NOMO-1 treated with dmso at 0.1 percent for 144 hours (cell line): ENCODE measurements at regions not wholly inside any gene's neighbourhood (a gene's known extent, or its start where the extent isn't known, plus 50 kb on each side); places are given as distances from the start of the nearest gene placed in this dataset.
"Not testable (repeated sequence)": the region's sequence is repeated elsewhere in the genome, so short reads cannot be mapped to it uniquely, and the experiment has no call there.

Experiments
- DNase-seq: peaks from one replicate; lab custom pipeline; 2025; ENCODE audit not compliant: unreplicated experiment; lab: John Stamatoyannopoulos, UW

DNA sequence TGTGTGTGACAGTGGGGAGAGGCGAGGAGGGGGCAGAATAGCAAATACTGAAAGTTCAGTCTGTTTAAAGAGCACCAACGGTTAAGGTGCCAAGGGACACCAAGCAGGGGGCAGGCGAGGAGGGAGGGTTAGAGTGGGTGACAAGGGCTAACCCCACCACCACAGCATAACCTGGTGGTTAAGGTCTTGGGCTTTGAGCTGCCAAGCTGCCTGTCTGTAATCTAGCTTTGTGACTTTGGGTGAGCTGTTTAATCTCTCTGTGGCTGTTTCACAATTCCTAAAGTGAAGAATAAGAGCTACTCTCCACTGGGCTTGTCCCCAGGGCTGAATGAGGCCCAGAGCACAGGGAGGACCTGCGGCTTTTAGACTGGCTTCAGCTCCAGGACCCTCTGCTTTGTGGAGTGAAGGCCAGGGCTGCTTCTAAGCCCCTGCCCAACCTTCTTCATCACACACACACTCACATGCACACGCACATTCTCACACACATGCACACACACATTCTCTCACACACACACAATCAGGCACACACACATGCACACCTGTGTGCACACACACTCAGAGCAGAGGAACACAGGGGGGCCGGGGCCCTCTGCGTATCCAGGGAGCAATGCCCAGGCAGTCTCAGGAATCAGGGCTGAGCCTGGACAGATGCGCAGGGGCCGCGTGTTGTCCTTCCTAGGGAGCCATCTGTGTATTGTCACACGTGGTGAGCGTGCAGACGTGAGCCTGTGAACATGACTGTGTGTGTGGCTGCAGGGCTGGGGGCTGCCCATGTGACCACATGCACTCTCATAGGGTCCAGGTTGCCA is 101.6 kb upstream of the TARDBP start:
- no peak for DNase-seq

DNA sequence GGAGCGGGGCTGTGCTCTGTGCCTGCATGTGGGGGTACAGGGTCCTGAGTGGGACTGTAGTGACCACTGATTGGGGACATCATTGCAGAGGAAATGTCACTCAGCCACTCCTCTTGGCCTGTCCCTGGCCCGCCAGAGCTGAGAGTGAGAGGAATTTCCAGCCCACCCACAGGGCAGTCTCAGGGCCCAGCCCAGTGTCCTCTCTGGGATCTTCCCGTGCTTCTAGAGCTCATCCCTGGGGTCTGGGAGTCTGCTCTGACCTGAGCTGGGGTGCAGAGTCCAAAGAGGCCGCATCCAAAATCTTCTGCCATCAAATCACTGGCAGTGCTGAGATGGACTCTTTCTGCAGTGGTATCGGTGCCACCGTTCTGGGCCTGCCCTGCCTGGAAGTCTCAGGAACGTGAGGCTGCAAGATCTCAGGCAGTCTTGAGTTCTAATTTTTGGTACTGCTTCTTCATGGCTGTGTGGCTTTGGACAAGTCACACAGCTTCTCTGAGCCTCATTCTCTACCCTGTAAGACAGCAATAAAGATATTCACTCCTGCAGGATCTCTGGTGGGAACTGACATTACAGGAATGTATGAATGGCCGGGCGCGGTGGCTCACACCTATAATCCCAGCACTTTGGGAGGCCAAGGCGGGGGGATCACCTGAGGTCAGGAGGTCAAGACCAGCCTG is 100.8 kb upstream of the TARDBP start:
- no peak for DNase-seq

DNA sequence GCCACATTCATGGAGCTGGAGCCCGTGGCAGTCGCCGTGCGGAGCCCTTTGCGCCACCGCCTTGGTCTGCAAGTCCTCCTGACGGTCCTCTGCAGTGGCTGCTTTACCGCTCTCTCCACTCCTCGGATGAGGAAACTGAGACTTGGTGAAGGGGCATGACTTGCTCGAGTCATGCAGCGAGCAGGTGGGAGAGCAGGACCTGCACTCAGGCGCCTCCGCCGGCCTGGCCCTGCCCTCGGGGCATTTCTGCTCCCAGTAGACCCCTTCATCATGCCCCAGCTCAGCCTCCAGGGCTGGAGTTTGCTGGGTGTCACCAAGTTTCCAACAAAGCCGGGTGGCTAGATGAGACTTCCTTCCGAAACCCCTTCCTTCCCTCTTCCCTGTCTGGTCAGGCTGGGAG is 100.0 kb upstream of the TARDBP start:
- no peak for DNase-seq

DNA sequence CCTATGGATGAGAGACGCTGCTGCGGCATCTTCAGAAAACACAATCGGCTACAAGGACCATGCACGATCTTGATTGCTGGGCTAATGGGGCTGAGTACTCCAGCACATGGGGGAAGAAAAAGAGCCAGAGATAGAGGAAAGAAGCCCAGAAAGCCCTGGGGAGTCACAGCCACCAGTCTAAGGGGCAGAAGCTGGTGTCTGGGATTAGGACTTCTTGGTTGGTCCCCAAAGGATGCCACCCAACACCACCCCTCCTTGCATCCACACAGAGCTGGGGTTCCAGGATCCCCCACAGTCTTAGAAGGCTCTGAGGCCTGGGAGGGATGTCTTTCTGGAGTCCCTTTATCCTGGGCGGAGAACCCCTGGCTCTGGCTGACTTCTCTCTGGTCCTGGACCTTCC is 98.4 kb upstream of the TARDBP start:
- no peak for DNase-seq

DNA sequence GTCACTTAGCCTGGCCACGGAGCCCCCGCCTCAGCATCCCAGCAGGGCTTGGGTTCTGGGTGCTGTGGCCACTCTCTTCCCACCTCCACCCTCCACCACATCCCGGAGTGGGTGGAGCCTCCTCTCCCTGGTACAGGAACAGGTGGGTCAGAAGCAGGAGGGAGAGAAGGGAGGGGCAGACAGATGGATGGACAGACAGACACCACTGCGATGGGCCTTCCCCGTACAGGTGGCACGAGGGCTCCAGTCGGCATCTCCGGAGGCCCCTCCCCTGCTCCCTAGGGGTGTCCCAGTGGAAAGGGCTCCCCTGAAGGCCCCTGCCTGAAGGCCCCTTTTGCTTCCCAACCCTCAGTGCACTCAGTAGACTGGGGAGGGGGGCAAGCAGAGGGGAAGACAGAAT is 96.9 kb upstream of the TARDBP start:
- DNase-seq = no peak

DNA sequence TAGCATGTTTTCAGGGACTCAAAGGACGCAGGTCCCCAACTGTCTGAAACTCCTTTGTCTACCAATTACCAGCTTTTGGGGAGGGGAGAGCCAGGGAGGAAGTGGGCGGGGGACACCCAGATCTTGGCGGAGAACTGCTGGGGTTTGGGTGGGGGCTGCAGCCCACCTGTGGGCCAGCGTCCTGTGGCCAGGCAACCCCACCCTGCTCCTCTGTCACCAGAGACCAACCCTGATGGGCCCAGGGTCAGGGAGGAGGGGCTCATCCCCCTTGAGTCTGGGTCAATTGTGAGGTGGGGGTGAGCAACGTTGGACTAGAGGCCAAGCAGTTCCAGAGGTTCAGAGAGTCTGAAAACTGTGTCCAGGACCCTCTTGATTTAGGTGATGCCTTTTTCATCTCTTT is 96.1 kb upstream of the TARDBP start:
- DNase-seq = no peak

DNA sequence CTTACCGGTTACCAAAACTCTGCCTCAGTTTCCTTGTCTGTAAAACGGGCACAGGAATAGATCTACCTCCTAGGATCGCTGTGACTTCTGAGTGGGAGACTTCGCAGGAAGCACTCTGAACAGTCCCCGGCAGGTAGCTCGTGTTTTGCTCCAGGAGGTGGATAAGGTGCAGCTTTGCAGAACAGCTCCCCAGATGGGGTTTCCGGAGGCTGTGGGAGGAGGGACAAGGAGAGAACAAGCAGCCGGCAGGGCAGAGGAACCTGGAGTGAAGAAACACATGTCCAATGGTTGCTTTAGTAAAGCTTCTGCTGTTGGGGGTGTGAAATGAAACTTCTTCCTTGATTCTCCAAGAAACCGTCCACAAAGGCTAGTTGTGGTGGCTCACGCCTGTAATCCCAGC is 95.5 kb upstream of the TARDBP start:
- DNase-seq = no peak

DNA sequence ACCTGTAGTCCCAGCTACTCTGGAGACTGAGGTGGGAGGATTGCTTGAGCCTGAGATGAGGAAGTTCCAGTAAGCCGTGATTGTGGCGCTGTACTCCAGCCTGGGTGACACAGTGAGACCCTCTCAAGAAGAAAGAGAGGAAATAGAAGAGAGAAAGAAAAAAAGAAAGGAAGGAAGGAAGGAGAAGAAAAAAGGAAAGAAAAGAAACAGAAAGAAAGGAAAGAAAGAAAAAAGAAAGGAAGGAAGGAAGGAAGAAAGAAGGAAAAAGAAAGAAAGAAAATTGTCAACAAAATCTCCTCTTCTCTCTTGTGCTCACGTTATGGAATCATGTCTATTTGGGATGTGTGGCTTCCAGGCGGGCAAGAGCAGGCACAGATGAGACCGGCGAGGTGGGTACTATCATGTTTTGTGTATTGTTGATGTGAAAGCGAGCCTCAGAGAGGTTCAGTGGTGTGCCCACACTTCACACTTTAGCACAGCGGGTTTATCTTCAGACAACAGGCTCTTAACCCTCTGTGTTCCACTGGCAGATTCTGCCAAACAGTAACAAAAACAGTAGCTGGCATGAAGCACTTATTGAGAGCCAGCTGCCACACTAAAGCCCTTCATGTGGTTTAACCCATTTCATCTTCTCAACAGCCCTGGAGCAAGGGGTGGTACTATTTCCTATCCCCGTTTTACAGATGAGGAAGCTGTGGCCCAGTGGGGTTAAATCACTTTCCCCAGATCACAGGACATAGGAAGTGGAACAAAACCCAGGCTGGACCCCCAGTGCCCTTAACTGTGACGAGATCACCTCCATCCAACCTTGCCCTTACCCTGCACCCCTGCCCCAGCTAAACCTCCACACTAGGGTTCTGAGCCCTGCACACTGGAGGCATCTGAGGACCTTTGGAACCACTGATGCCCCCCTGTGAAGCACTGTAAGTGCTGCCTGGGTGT is 94.7 kb upstream of the TARDBP start:
- peak; percentile 37 for DNase-seq

DNA sequence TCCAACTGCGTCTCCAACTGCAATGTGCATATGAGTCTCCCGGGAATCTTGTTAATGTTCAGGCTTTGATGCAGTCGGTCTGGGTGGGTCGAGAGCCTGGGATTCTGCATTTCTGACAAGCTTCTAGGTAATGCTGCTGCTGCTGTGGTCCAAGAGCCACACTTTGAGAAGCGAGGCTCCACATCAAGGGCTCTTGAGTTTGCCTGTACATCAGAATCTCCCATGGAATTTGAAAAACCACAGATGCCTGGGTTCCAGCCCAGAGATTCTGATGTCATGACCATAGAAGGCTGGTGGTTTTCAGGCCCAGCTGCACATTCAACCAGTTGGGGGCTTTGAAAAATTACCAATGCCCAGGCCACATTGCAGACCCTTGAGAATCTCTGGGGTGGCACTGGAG is 93.9 kb upstream of the TARDBP start:
- no peak for DNase-seq

DNA sequence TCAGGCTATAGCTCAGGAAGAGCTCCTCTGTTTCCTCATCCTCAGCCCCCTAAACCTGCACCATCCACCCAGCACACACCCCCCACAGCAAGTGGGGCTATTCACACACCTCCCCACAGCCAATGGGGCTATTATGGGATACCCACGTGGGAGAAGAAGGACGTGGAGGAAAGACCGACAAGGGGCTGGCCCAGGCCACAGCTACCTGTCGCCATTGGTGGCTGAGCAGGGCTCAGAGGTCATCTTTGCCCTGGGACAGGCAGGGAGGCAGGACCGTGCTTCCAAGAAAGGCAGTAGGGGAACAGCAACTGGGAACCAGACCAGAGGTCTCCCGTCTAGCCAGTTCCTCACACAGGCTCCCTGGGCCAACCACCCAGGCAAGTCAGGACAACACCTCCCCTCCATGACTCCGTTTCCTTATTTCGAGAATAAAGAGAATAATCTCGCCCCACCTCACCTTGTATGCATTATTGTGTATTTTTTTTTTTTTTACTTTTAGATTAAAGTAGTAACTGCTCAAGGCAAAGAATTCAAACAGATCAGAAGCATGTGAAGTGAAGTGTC is 92.3 kb upstream of the TARDBP start:
- no peak for DNase-seq

DNA sequence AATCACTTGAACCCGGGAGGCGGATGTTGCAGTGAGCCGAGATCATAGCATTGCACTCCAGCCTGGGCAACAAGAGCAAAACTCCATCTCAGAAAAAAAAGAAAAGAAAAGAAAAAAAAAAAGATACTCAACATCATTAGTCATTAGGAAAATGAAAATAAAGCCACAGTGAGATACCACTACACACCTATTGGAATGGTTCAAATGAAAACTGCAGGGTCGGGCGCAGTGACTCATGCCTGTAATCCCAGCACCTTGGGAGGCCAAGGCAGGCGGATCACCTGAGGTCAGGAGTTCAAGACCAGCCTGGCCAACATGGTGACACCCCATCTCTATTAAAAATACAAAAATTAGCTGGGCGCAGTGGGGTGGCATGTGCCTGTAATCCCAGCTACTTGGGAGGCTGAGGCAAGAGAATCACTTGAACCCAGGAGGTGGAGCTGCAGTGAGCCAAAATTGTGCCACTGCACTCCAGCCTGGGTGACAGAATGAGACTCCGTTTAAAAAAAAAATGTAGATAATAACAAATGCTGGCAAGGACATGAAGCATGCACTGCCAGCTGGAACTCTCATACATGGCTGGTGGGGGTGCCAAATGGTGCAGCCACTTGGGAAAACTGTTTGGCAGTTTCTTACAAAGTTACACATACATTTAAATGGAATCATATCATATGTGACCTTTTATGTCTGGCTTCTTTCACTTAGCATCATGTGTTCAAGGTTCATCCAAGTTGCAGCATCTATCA is 90.0 kb upstream of the TARDBP start:
- DNase-seq = not testable (repeated sequence)

DNA sequence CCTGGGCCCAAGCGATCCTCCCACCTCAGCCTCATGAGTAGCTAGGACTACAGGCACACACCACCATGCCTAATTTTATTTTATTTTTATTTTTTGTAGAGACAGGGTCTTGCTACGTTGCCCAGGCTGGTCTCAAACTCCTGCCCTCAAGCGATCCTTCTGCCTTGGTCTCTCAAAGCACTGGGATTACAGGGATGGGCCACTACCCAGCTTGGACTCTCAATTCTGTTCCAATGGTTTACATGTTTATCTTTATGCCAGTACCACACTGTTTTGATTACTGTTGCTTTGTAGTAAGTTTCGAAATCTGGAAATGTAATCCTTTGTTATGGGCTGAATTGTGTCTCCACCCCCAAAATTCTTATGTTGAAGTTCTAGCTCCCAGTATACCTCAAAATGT is 88.4 kb upstream of the TARDBP start:
- no peak for DNase-seq

DNA sequence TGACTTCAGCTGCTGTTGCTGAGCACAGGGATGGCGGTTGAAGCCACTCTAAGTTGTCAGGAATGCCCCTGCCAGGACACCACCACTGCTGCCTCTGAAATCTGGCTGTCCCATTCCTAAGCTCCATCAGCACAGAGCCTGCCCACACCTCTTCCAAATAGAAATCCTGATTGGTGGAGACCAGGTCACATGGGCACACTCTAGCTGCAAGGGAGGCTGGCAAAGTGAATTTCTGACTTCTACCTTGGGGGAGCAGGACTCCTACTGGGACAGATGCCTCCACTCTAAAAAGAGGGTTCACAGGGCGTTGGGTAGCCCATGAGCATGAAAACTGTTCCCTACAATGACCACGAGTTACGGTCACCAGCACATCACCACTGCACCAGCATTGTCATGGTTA is 83.8 kb upstream of the TARDBP start:
- DNase-seq = no peak

DNA sequence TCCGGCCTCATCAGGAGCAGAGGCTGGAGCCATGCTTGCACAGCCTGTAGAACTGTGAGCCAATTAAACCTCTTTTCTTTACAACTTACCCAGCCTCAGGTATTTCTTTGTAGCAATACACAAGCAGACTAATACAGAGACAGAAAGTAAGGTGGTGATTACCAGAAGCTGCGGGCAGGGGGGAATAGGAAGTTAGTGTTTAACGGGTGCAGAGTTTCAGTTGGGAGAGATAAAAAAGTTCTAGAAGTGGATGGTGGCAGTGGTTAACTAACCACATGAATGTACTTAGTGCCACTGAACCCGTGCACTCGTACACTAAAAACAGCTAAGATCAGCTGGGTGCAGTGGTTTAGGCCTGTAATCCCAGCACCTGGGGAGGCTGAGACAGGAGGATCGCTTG is 80.4 kb upstream of the TARDBP start:
- peak; percentile 36 for DNase-seq

DNA sequence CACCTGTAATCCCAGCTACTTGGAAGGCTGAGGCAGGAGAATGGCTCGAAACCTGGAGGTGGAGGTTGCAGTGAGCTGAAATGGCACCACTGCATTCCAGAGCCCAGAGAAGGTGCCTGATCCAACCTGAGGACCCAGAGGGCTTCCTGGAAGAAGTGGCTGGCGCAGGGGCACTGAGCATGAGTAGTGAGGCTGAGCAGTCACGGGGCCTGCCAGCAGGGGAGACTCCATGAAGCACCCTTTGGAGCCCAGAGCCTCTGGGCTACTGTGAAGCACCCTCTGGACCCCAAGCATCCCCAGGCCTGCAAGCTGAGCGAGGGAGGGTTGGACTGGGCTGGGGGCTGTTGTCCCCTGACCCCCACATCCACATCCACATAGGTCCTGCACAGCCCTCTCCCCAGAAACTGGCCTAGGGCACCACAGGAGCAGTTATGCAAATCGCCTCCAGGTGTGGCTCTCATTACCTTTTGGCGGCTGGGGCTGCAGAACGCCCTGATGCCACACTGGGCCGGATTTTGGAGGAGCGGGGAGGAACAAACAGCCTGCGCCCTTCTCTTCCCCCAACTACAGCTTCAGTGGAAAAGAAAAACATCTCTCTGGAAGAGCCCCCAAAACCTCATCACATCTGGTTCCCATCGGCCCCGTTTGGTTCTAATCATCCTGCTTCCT is 78.2 kb upstream of the TARDBP start:
- DNase-seq = no peak

DNA sequence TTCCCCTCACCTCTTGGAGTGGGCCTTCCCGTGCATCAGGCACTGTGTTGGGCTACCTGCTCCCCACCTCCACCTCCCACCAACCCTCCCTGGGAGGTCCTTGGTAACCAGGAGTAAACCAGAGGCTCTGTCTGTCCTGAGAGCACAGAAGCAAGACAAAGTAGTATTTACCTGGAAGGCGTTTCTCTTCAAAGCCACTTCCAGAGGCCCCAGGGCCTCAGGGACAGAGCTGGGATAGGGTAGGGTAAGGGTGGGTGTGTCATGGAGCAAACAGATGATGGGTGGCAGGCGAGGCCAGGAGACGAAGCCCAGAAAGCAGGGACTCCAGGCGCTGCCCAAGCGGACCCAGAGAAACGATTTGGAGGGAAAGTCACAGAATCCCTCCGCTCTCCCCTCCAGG is 77.2 kb upstream of the TARDBP start:
- DNase-seq = no peak

DNA sequence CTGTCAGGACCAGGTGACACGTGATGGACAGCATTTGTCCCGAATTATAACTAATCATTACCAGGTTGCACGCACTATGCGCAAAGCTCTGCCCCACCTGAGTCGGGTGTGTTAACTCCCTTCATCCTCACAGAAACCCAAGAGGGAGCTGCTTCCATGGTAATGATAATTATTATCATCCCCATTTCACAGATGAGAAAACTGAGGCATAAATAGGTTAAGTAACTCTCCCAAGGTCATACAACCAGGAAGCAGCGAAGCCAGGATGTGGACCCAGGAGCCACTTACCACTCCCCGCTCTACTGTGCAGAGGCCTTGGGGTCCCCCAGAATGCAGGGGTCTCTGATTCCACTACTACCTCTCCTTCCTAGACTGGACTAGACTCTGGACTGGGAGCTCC is 76.7 kb upstream of the TARDBP start:
- no peak for DNase-seq

DNA sequence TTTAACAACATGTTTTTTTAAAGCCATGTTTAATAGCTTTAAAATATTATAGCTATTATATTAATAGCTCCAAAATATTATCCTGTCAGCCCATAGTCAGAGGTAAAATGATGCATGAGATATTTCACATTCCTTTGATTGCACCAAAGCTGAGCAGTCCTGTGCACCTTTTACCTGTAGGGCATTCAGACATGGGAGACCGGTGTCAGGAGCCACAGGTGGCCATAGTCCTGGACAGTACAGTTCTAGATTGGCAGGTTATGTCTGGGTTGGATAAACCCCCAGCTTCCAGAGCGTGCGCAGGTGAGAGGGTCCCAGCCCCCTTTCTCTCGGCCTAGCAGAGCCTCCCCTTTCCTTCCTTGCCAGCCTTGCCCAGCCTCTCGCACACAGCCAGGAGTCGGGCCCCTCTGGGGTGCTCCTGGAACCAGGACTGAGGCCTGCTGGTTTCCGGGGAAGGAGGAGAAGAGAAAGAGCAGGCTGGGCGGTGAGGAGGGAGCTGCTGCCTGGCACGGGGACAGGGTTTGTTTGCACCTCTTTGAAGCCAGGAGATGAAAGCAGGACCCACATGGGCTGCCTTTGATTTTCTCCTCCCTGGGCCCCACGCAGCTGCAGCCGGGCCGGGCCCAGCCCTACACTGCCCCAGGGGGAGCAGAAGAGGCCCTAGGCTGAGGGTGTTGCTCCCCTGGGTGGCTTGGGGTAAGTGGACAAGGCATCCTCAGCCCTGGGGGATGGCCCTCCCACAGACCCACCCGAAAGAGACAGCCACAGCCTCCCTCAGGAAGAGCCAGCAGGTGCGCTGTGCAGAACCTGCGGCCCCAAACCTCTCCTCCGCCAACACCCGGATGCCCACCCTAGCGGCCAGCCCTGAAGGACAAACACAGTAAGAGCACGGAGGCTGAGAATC is 75.2 kb upstream of the TARDBP start:
- no peak for DNase-seq
